Fibroblast of lung (primary cell): ENCODE measurements at regions not wholly inside any gene's neighbourhood (a gene's known extent, or its start where the extent isn't known, plus 50 kb on each side); places are given as distances from the start of the nearest gene placed in this dataset.

Source experiments
- DNase-seq, 2 donors: peaks; one replicate each; pipeline versions ENCODE4 v3.0.0 to v3.0.0-alpha.2; 2010; ENCODE audit warnings: low read depth in 2 of 2
- H2AFZ ChIP-seq: 2 replicates; pipeline ENCODE4 v1.5.1; 2012; ENCODE audit warnings: low read length, control low read depth, inconsistent platforms
- H3K27ac ChIP-seq: 2 replicates; pipeline ENCODE4 v1.5.1; 2011; ENCODE audit warnings: low read length, control low read depth; ENCODE audit not compliant: insufficient read depth
- H3K27me3 ChIP-seq: 2 replicates; pipeline ENCODE4 v1.5.1; 2011; ENCODE audit warnings: mild to moderate bottlenecking, low read length; ENCODE audit not compliant: control insufficient read depth, insufficient read depth
- H3K36me3 ChIP-seq: 2 replicates; pipeline ENCODE4 v1.5.1; 2011; ENCODE audit warnings: low read length; ENCODE audit not compliant: control insufficient read depth, insufficient read depth
- H3K4me1 ChIP-seq: 2 replicates; pipeline ENCODE4 v1.5.1; 2011; ENCODE audit warnings: low read length; ENCODE audit not compliant: control insufficient read depth, insufficient read depth; ENCODE audit errors: extremely low read depth
- H3K4me2 ChIP-seq: 2 replicates; pipeline ENCODE4 v1.5.1; 2011; ENCODE audit warnings: low read length, control low read depth; ENCODE audit not compliant: insufficient read depth; ENCODE audit errors: extremely low read depth
- H3K4me3 ChIP-seq, 4 experiments: fragments of 200-600 bp in 1 of 4; sonication (generic) in 1 of 4; replicated peaks in 1 of 4; 2 replicates each; pipeline ENCODE4 v1.5.1; 2011 to 2016; ENCODE audit warnings: low read length in 4 of 4, low read depth in 3 of 4, mild to moderate bottlenecking in 3 of 4, control low read depth in 2 of 4, inconsistent platforms in 1 of 4, mixed read lengths in 1 of 4; ENCODE audit not compliant: insufficient read depth in 1 of 4; ENCODE audit errors: control extremely low read depth in 1 of 4
- H3K79me2 ChIP-seq: 2 replicates; pipeline ENCODE4 v1.5.1; 2012; ENCODE audit warnings: mild to moderate bottlenecking, low read length, inconsistent platforms; ENCODE audit not compliant: control insufficient read depth, insufficient read depth
- H3K9ac ChIP-seq: 2 replicates; pipeline ENCODE4 v1.5.1; 2011; ENCODE audit warnings: mild to moderate bottlenecking, low read length, control low read depth; ENCODE audit not compliant: insufficient read depth
- H3K9me3 ChIP-seq: 2 replicates; pipeline ENCODE4 v1.5.1; 2012; ENCODE audit warnings: low read depth, low read length; ENCODE audit not compliant: control insufficient read depth, insufficient read depth
- H4K20me1 ChIP-seq: 2 replicates; pipeline ENCODE4 v1.5.1; 2011; ENCODE audit warnings: low read length; ENCODE audit not compliant: control insufficient read depth, insufficient read depth; ENCODE audit errors: extremely low read depth
- EZH2 ChIP-seq: IDR thresholded peaks from 2 replicates; pipeline ENCODE4 v1.5.1; 2012; ENCODE audit warnings: low read length, control low read depth, mild to moderate bottlenecking; ENCODE audit errors: missing control alignments
- TF ChIP-seq, protein P1 (sequence below), 2 donors: IDR thresholded peaks in 1 of 2; conservative IDR thresholded peaks in 1 of 2; 1 replicate in 1 of 2; 2 replicates in 1 of 2; pipeline ENCODE4 v1.5.1; 2011 to 2012; ENCODE audit warnings: low read length in 2 of 2, control low read depth in 1 of 2, inconsistent platforms in 1 of 2, low read depth in 1 of 2, mild to moderate bottlenecking in 1 of 2

GRCh38 chr15:46676233-46677206 is 1040.8 kb upstream of the SEMA6D start:
- Histone ChIP-seq H4K20me1 (no peaks in the 10 kb centered on the region), H3K36me3 (no peaks in the 10 kb centered on the region), H3K9ac (no peak overlapping the region), H3K27ac (no peak overlapping the region), H3K27me3 (no peaks in the 10 kb centered on the region), H3K79me2 (no peaks in the 10 kb centered on the region), H3K4me2 (no peak overlapping the region), H2AFZ (no peak overlapping the region), H3K4me3 (no peak overlapping the region), H3K9me3 (no peaks in the 10 kb centered on the region), H3K4me1 (no peaks in the 10 kb centered on the region)
- TF ChIP-seq, protein P1, sequence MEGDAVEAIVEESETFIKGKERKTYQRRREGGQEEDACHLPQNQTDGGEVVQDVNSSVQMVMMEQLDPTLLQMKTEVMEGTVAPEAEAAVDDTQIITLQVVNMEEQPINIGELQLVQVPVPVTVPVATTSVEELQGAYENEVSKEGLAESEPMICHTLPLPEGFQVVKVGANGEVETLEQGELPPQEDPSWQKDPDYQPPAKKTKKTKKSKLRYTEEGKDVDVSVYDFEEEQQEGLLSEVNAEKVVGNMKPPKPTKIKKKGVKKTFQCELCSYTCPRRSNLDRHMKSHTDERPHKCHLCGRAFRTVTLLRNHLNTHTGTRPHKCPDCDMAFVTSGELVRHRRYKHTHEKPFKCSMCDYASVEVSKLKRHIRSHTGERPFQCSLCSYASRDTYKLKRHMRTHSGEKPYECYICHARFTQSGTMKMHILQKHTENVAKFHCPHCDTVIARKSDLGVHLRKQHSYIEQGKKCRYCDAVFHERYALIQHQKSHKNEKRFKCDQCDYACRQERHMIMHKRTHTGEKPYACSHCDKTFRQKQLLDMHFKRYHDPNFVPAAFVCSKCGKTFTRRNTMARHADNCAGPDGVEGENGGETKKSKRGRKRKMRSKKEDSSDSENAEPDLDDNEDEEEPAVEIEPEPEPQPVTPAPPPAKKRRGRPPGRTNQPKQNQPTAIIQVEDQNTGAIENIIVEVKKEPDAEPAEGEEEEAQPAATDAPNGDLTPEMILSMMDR (conservative IDR thresholded peaks at IDR 0.05 in 1 of 2, IDR thresholded peaks at IDR 0.05 in 1 of 2; ENCODE audit: low read depth in 1 of 2, low read length in 2 of 2), result no peak
- no peak for TF ChIP-seq EZH2
- no peak for DNase-seq

- Histone ChIP-seq H3K4me1 (no peaks in the 10 kb centered on the region), H3K4me2 (no peak overlapping the region), H3K9me3 (no peaks in the 10 kb centered on the region)
Measured at GRCh38 chr15:46677491-46677890, 1039.8 kb upstream of the SEMA6D start.

GRCh38 chr15:46681901-46682300 is 1035.4 kb upstream of the SEMA6D start:
- Histone ChIP-seq H3K27ac (no peak overlapping the region), H3K36me3 (no peaks in the 10 kb centered on the region), H3K4me3 (no peak overlapping the region), H3K4me2 (no peak overlapping the region), H3K9me3 (no peaks in the 10 kb centered on the region), H3K9ac (no peak overlapping the region), H3K4me1 (no peaks in the 10 kb centered on the region), H3K79me2 (no peaks in the 10 kb centered on the region), H3K27me3 (no peaks in the 10 kb centered on the region), H2AFZ (no peak overlapping the region), H4K20me1 (no peaks in the 10 kb centered on the region)
- TF ChIP-seq, protein P1 (conservative IDR thresholded peaks at IDR 0.05 in 1 of 2, IDR thresholded peaks at IDR 0.05 in 1 of 2; ENCODE audit: low read depth in 1 of 2, low read length in 2 of 2), result no peak
- no peak for TF ChIP-seq EZH2
- no peak for DNase-seq

More at GRCh38 chr15:46677491-46677890, 1039.8 kb upstream of the SEMA6D start:
- H4K20me1 ChIP-seq, result no peaks in the 10 kb centered on the region
- H3K4me3 ChIP-seq, result no peak overlapping the region
- no peaks in the 10 kb centered on the region for H3K36me3 ChIP-seq
- H2AFZ ChIP-seq, result no peak overlapping the region
- TF ChIP-seq, protein P1 (conservative IDR thresholded peaks at IDR 0.05 in 1 of 2, IDR thresholded peaks at IDR 0.05 in 1 of 2; ENCODE audit: low read depth in 1 of 2, low read length in 2 of 2), result no peak
- no peak for TF ChIP-seq EZH2
- no peak for DNase-seq
- no peak overlapping the region for H3K27ac ChIP-seq
- H3K9ac ChIP-seq, result no peak overlapping the region
- H3K27me3 ChIP-seq, result no peaks in the 10 kb centered on the region
- no peaks in the 10 kb centered on the region for H3K79me2 ChIP-seq
